ENCODE measurements at regions not wholly inside any gene's neighbourhood (a gene's known extent, or its start where the extent isn't known, plus 50 kb on each side); places are given as distances from the start of the nearest gene placed in this dataset.

- Histone ChIP-seq H3K4me1 (no peaks in the 10 kb centered on the region), H3K27me3 (replicated peaks; ENCODE audit: control insufficient read depth, insufficient read depth, low read length) (no peaks in the 10 kb centered on the region), H3K9me3 (no peaks in the 10 kb centered on the region), H3K4me3 (ENCODE audit: low read depth, low read length) (no peak overlapping the region), H3K36me3 (ENCODE audit: control insufficient read depth, insufficient read depth, low read length) (no peaks in the 10 kb centered on the region)
- Mint-ChIP-seq H3K27me3 (ENCODE audit: insufficient read depth, unreplicated experiment) (no peaks in the 10 kb centered on the region), H3K27ac (ENCODE audit: unreplicated experiment) (no peak overlapping the region), H3K9me3 (ENCODE audit: unreplicated experiment) (no peaks in the 10 kb centered on the region), H3K36me3 (ENCODE audit: insufficient read depth, unreplicated experiment) (no peaks in the 10 kb centered on the region), H3K4me3 (ENCODE audit: unreplicated experiment) (no peak overlapping the region), H3K4me1 (ENCODE audit: low read depth, unreplicated experiment) (peaks cover 14% of the 10 kb centered on the region)
- TF ChIP-seq CTCF (IDR thresholded peaks at IDR 0.05; ENCODE audit: insufficient read depth in 1 of 2, low read depth in 1 of 2, low read length in 1 of 2, severe bottlenecking in 1 of 2, unreplicated experiment in 1 of 2) = no peak
- DNase-seq = no peak
- ChIA-PET CTCF (interaction anchor here (1.3 kb wide), 1 partner anchor 184 kb away, joined by 3 read pairs; no protein-coding TSS in a partner anchor), POLR2A (no interaction called here)
- intact Hi-C loops (cut with micrococcal nuclease; ENCODE audit: unreplicated experiment) = loop anchor here (5.0 kb wide), 1 partner anchor 138 kb away; the partner anchor contains the start of gene EMX2
- no TSS peak for BruUV-seq (replicated peaks)
These were observed 138.1 kb downstream of the EMX2 start for GRCh38 chr10:117680601-117681000.

GRCh38 chr10:117681104-117681503 is 138.6 kb downstream of the EMX2 start:
- H3K36me3 ChIP-seq (ENCODE audit: control insufficient read depth, insufficient read depth, low read length) = no peaks in the 10 kb centered on the region
- DNase-seq = no peak
- no peaks in the 10 kb centered on the region for H3K9me3 ChIP-seq
- no TSS peak for BruUV-seq (replicated peaks)
- intact Hi-C loops (cut with micrococcal nuclease; ENCODE audit: unreplicated experiment) = loop anchor here (5.0 kb wide), 1 partner anchor 139 kb away; the partner anchor contains the start of gene EMX2
- H3K4me1 Mint-ChIP-seq (ENCODE audit: low read depth, unreplicated experiment) = peaks cover 14% of the 10 kb centered on the region
- H3K27ac Mint-ChIP-seq (ENCODE audit: unreplicated experiment) = no peak overlapping the region
- no peaks in the 10 kb centered on the region for H3K4me1 ChIP-seq
- no peaks in the 10 kb centered on the region for H3K27me3 ChIP-seq (replicated peaks; ENCODE audit: control insufficient read depth, insufficient read depth, low read length)
- no peak for TF ChIP-seq CTCF (IDR thresholded peaks at IDR 0.05; ENCODE audit: insufficient read depth in 1 of 2, low read depth in 1 of 2, low read length in 1 of 2, severe bottlenecking in 1 of 2, unreplicated experiment in 1 of 2)
- POLR2A ChIA-PET = no interaction called here
- H3K9me3 Mint-ChIP-seq (ENCODE audit: unreplicated experiment) = no peaks in the 10 kb centered on the region
- no peaks in the 10 kb centered on the region for H3K27me3 Mint-ChIP-seq (ENCODE audit: insufficient read depth, unreplicated experiment)
- no peak overlapping the region for H3K4me3 Mint-ChIP-seq (ENCODE audit: unreplicated experiment)
- CTCF ChIA-PET = interaction anchor here (1.3 kb wide), 1 partner anchor 184 kb away, joined by 3 read pairs; no protein-coding TSS in a partner anchor
- H3K36me3 Mint-ChIP-seq (ENCODE audit: insufficient read depth, unreplicated experiment) = no peaks in the 10 kb centered on the region
- no peak overlapping the region for H3K4me3 ChIP-seq (ENCODE audit: low read depth, low read length)

GRCh38 chr10:117684046-117684610 is 141.6 kb downstream of the EMX2 start:
- ChIA-PET CTCF (interaction anchor here (0.6 kb wide), 1 partner anchor 187 kb away, joined by 3 read pairs; no protein-coding TSS in a partner anchor), POLR2A (no interaction called here)
- Histone ChIP-seq H3K4me1 (no peaks in the 10 kb centered on the region), H3K9me3 (no peaks in the 10 kb centered on the region), H3K27me3 (replicated peaks; ENCODE audit: control insufficient read depth, insufficient read depth, low read length) (no peaks in the 10 kb centered on the region), H3K36me3 (ENCODE audit: control insufficient read depth, insufficient read depth, low read length) (no peaks in the 10 kb centered on the region), H3K4me3 (ENCODE audit: low read depth, low read length) (no peak overlapping the region)
- intact Hi-C loops (cut with micrococcal nuclease; ENCODE audit: unreplicated experiment) = loop anchor here (2.0 to 5.0 kb wide), 2 partner anchors 142 to 187 kb away; partner anchors contain the start of gene EMX2
- no peaks in the 10 kb centered on the region for H3K36me3 Mint-ChIP-seq (ENCODE audit: insufficient read depth, unreplicated experiment)
- H3K9me3 Mint-ChIP-seq (ENCODE audit: unreplicated experiment) = no peaks in the 10 kb centered on the region
- no peak overlapping the region for H3K4me3 Mint-ChIP-seq (ENCODE audit: unreplicated experiment)
- H3K27me3 Mint-ChIP-seq (ENCODE audit: insufficient read depth, unreplicated experiment) = no peaks in the 10 kb centered on the region
- no peak overlapping the region for H3K27ac Mint-ChIP-seq (ENCODE audit: unreplicated experiment)
- no peak for DNase-seq
- H3K4me1 Mint-ChIP-seq (ENCODE audit: low read depth, unreplicated experiment) = no peaks in the 10 kb centered on the region
- no TSS peak for BruUV-seq (replicated peaks)
- TF ChIP-seq CTCF (IDR thresholded peaks at IDR 0.05; ENCODE audit: insufficient read depth in 1 of 2, low read depth in 1 of 2, low read length in 1 of 2, severe bottlenecking in 1 of 2, unreplicated experiment in 1 of 2) = no peak

Data from Caco-2 (cell line).